Mucosa of descending colon (tissue), 3 donors: ENCODE measurements at regions not wholly inside any gene's neighbourhood (a gene's known extent, or its start where the extent isn't known, plus 50 kb on each side); places are given as distances from the start of the nearest gene placed in this dataset.

Experiments
- ATAC-seq: fragments of 200-7000 bp; cut with Tn5 transposase; one replicate; pipeline ENCODE4 v1.9.1; 2020; ENCODE audit warnings: mild to moderate bottlenecking, moderate library complexity
- DNase-seq, 3 donors: peaks; one replicate each; pipeline ENCODE4 v3.0.0-alpha.2; 2020
- H3K36me3 ChIP-seq: fragments of 200-600 bp; one replicate; pipeline ENCODE4 v1.8.0; 2021; ENCODE audit warnings: low read depth, mild to moderate bottlenecking
- H3K4me1 ChIP-seq: fragments of 200-600 bp; one replicate; pipeline ENCODE4 v1.8.0; 2021; ENCODE audit warnings: low read depth, mild to moderate bottlenecking
- H3K4me3 ChIP-seq: fragments of 200-600 bp; one replicate; pipeline ENCODE4 v1.8.0; 2021; ENCODE audit warnings: mild to moderate bottlenecking
- H3K9me3 ChIP-seq: fragments of 200-600 bp; one replicate; pipeline ENCODE4 v1.8.0; 2021; ENCODE audit warnings: mild to moderate bottlenecking
- CTCF ChIP-seq: fragments of 200-600 bp; IDR thresholded peaks from one replicate; pipeline ENCODE4 v1.8.0; 2022; ENCODE audit warnings: antibody characterized with exemption, mild to moderate bottlenecking
- intact Hi-C, 2 donors: fragments of 100-400 bp; cut with DNase I in 1 of 2; cut with micrococcal nuclease in 1 of 2; formaldehyde crosslinking; loops; one replicate each; pipeline versions ENCODE4 v1.11.0 to v1.11.1; 2022; cut with DNase I, micrococcal nuclease
- donor health status: DM: no; HTN: no; CAD: no; lungs with moderate emphysema.
- donor health status: DM: no; HTN: no; CAD: no.
- donor health status: DM: no; HTN: yes; CAD: no.

GRCh38 chr12:89139390-89139789, 212.9 kb downstream of the DUSP6 start:
- Histone ChIP-seq H3K36me3 (no peaks in the 10 kb centered on the region), H3K9me3 (no peaks in the 10 kb centered on the region), H3K4me1 (no peaks in the 10 kb centered on the region), H3K4me3 (no peak overlapping the region)
- intact Hi-C loops: no loop called here
- TF ChIP-seq CTCF: no peak
- DNase-seq: no peak
- no peak for ATAC-seq

DNA sequence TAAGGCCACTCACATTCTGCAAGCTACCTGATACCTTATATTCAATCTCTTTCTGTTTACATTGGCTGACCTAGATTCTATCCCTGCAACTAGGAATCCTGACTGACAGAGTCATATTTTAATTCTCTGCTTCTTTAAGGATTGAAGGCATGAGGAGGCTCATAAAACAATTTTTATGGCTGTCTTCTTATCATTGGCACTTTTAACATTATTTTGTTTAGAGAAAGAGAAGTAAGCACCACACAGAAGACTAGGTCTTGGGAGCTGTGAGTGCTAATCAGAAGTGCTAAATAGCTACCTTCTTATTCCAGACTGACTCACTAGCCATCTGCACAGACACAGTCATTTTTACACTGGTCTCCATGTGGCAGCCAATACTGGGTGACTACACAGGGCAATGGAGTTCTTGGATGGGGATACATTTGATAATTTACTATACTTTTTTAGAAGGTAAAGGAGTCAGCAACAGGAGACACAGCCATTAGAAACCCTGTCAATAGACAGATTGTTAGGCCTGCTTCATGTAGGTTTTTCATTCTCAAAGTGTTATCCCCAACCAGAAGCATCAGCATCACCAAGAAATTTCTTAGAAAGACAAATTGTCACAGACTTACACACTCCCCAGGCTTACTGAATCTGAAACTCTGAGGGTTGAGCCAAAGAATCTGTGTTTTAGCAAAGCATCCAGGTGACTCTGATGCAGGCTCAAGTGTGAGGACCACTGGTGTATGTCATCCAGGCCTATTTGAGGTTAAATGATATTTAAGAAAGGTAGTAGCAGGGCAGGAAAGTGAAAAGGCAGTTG, 214.1 kb downstream of the DUSP6 start:
- TF ChIP-seq CTCF: no peak
- no peak overlapping the region for H3K4me3 ChIP-seq
- DNase-seq (no peak), ATAC-seq (no peak)
- intact Hi-C loops: no loop called here
- H3K36me3 ChIP-seq: no peaks in the 10 kb centered on the region
- no peaks in the 10 kb centered on the region for H3K9me3 ChIP-seq
- no peaks in the 10 kb centered on the region for H3K4me1 ChIP-seq

GRCh38 chr12:89135976-89136634, 216.2 kb downstream of the DUSP6 start:
- Histone ChIP-seq H3K4me1 (no peaks in the 10 kb centered on the region), H3K9me3 (no peaks in the 10 kb centered on the region), H3K4me3 (no peak overlapping the region), H3K36me3 (no peaks in the 10 kb centered on the region)
- peak; percentile 25 for ATAC-seq
- intact Hi-C loops: no loop called here
- no peak for DNase-seq
- TF ChIP-seq CTCF: no peak

GRCh38 chr12:89134213-89134770, 218.0 kb downstream of the DUSP6 start:
- peak; percentile 75 for ATAC-seq
- DNase-seq: peak in 1 of 3 donors; percentile 10
- no peaks in the 10 kb centered on the region for H3K9me3 ChIP-seq
- no peak overlapping the region for H3K4me3 ChIP-seq
- intact Hi-C loops: no loop called here
- no peaks in the 10 kb centered on the region for H3K4me1 ChIP-seq
- no peak for TF ChIP-seq CTCF
- no peaks in the 10 kb centered on the region for H3K36me3 ChIP-seq

GRCh38 chr12:89129167-89129870, 223.0 kb downstream of the DUSP6 start:
- TF ChIP-seq CTCF: no peak
- ATAC-seq (no peak), DNase-seq (no peak)
- intact Hi-C loops: no loop called here
- H3K9me3 ChIP-seq: no peaks in the 10 kb centered on the region
- no peaks in the 10 kb centered on the region for H3K4me1 ChIP-seq
- no peak overlapping the region for H3K4me3 ChIP-seq
- H3K36me3 ChIP-seq: no peaks in the 10 kb centered on the region
